ENCODE measurements at regions not wholly inside any gene's neighbourhood (a gene's known extent, or its start where the extent isn't known, plus 50 kb on each side); places are given as distances from the start of the nearest gene placed in this dataset.

GRCh38 chr7:86148501-86148900 lies 495.2 kb upstream of the GRM3 start:
- Mint-ChIP-seq H3K4me1 (peaks cover 2% of the 10 kb centered on the region), H3K27me3 (ENCODE audit: insufficient read depth) (no peaks in the 10 kb centered on the region), H3K9me3 (no peaks in the 10 kb centered on the region), H3K4me3 (no peak overlapping the region), H3K36me3 (ENCODE audit: low read depth) (no peaks in the 10 kb centered on the region), H3K27ac (no peak overlapping the region)
- DNase-seq, result no peak
- Histone ChIP-seq H3K27me3 (ENCODE audit: control insufficient read depth, insufficient read depth, low read length, poor library complexity, severe bottlenecking) (no peaks in the 10 kb centered on the region), H3K36me3 (ENCODE audit: control insufficient read depth, insufficient read depth, low read length) (no peaks in the 10 kb centered on the region), H3K9me3 (ENCODE audit: control insufficient read depth, low read length) (no peaks in the 10 kb centered on the region), H3K4me1 (ENCODE audit: control insufficient read depth, insufficient read depth, low read length) (no peaks in the 10 kb centered on the region), H3K27ac (ENCODE audit: low read depth, low read length) (no peak overlapping the region), H3K9ac (ENCODE audit: extremely low read depth, low read length, poor library complexity, severe bottlenecking) (no peak overlapping the region), H3K4me3 (ENCODE audit: low read length) (no peak overlapping the region)
- 85% methylated on average over 2 of the region's 2 CpGs; no CpG with 5 or more reads in 1 of the 2 experiments for WGBS, 2 experiments (ENCODE audit: insufficient coverage in 1 of 2, insufficient read length in 1 of 2)
- TF ChIP-seq CTCF (conservative IDR thresholded peaks at IDR 0.05), result peak; percentile 51

DNA sequence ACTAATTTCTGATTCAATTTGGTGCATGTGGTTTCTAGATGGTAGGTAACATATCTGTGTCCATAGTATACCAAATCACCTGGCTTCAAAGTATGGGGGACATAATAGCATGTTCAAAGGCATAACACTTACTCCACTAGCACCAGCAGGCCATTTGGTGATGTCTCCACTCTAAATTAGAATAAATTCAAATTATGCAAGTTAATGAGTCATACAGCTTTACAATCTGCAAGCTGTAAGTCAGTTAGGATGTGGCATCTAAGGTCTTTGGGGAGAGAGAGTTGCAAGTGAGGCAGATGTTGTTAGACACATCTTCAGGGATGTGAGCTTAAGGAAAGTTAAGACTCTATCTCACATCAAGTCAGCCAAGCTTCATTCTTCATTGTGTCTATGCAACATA lies 506.4 kb upstream of the GRM3 start:
- Histone ChIP-seq H3K4me3 (ENCODE audit: low read length) (no peak overlapping the region), H3K9ac (ENCODE audit: extremely low read depth, low read length, poor library complexity, severe bottlenecking) (no peak overlapping the region), H3K4me1 (ENCODE audit: control insufficient read depth, insufficient read depth, low read length) (no peaks in the 10 kb centered on the region), H3K36me3 (ENCODE audit: control insufficient read depth, insufficient read depth, low read length) (no peaks in the 10 kb centered on the region), H3K9me3 (ENCODE audit: control insufficient read depth, low read length) (peaks cover 15% of the 10 kb centered on the region), H3K27ac (ENCODE audit: low read depth, low read length) (no peak overlapping the region), H3K27me3 (ENCODE audit: control insufficient read depth, insufficient read depth, low read length, poor library complexity, severe bottlenecking) (no peaks in the 10 kb centered on the region)
- TF ChIP-seq CTCF (conservative IDR thresholded peaks at IDR 0.05), result no peak
- H3K4me3 Mint-ChIP-seq, result no peak overlapping the region
- H3K27ac Mint-ChIP-seq, result no peak overlapping the region
- no peaks in the 10 kb centered on the region for H3K36me3 Mint-ChIP-seq (ENCODE audit: low read depth)
- no peak for DNase-seq
- H3K9me3 Mint-ChIP-seq, result no peaks in the 10 kb centered on the region
- no peaks in the 10 kb centered on the region for H3K4me1 Mint-ChIP-seq
- H3K27me3 Mint-ChIP-seq (ENCODE audit: insufficient read depth), result no peaks in the 10 kb centered on the region

DNA sequence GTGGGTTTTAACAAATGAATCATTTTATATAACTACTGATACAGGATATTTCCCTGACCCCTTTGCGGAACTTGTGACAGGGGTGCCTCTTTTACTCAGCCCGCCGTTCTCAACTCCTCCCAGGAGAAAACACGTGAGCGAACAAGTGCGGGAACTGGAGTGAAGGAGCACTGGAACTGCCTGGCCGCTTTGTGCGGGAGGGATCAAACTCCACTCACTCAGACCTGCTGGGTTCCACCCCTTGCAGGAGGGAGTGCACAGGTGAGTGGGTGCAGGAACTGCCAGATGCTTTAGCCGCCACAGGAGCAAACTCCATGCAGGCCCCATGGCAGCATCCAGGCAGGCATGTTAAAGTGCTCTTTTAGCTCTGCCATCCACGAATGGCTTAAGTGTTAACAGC lies 513.4 kb upstream of the GRM3 start:
- WGBS, 2 experiments (ENCODE audit: insufficient coverage in 1 of 2, insufficient read length in 1 of 2), result 85 to 94% methylated on average over 3 to 10 of the region's 10 CpGs
- Histone ChIP-seq H3K4me3 (ENCODE audit: low read length) (no peak overlapping the region), H3K27ac (ENCODE audit: low read depth, low read length) (no peak overlapping the region), H3K27me3 (ENCODE audit: control insufficient read depth, insufficient read depth, low read length, poor library complexity, severe bottlenecking) (no peaks in the 10 kb centered on the region), H3K36me3 (ENCODE audit: control insufficient read depth, insufficient read depth, low read length) (no peaks in the 10 kb centered on the region), H3K4me1 (ENCODE audit: control insufficient read depth, insufficient read depth, low read length) (no peaks in the 10 kb centered on the region), H3K9ac (ENCODE audit: extremely low read depth, low read length, poor library complexity, severe bottlenecking) (no peak overlapping the region), H3K9me3 (ENCODE audit: control insufficient read depth, low read length) (peaks cover 15% of the 10 kb centered on the region)
- no peaks in the 10 kb centered on the region for H3K9me3 Mint-ChIP-seq
- no peaks in the 10 kb centered on the region for H3K27me3 Mint-ChIP-seq (ENCODE audit: insufficient read depth)
- no peaks in the 10 kb centered on the region for H3K4me1 Mint-ChIP-seq
- no peak overlapping the region for H3K4me3 Mint-ChIP-seq
- no peak overlapping the region for H3K27ac Mint-ChIP-seq
- DNase-seq, result no peak
- no peaks in the 10 kb centered on the region for H3K36me3 Mint-ChIP-seq (ENCODE audit: low read depth)
- no peak for TF ChIP-seq CTCF (conservative IDR thresholded peaks at IDR 0.05)
